Muscle of leg (tissue), 3 donors: ENCODE measurements at regions not wholly inside any gene's neighbourhood (a gene's known extent, or its start where the extent isn't known, plus 50 kb on each side); places are given as distances from the start of the nearest gene placed in this dataset.

ENCODE experiments used
- DNase-seq: peaks from one replicate; pipeline ENCODE4 v3.0.0; 2013
- H3K27ac ChIP-seq: one replicate; pipeline ENCODE4 v1.5.1; 2013; ENCODE audit warnings: mild to moderate bottlenecking, low read length, control low read depth
- H3K27me3 ChIP-seq: one replicate; pipeline ENCODE4 v1.6.1; 2013; ENCODE audit warnings: low read length; ENCODE audit not compliant: control insufficient read depth, insufficient read depth
- H3K36me3 ChIP-seq: one replicate; pipeline ENCODE4 v1.6.1; 2013; ENCODE audit warnings: low read length; ENCODE audit not compliant: control insufficient read depth, insufficient read depth
- H3K4me1 ChIP-seq: one replicate; pipeline ENCODE4 v1.6.1; 2013; ENCODE audit warnings: low read length; ENCODE audit not compliant: control insufficient read depth, insufficient read depth
- H3K4me3 ChIP-seq: one replicate; pipeline ENCODE4 v1.5.1; 2013; ENCODE audit warnings: low read length, control low read depth
- H3K9me3 ChIP-seq: replicated peaks from 2 replicates; pipeline ENCODE4 v1.6.1; 2013; ENCODE audit warnings: low read depth, low read length; ENCODE audit not compliant: control insufficient read depth
- WGBS: methylation state at CpG from one replicate; pipeline ENCODE4 v1.1.5; 2013; ENCODE audit warnings: missing lambda C conversion rate; ENCODE audit not compliant: insufficient coverage; 5-methylcytosine and 5-hydroxymethylcytosine counted together

GRCh38 chr15:31830591-31830990, 199.7 kb upstream of the CHRNA7 start:
- Histone ChIP-seq H3K4me1 (no peaks in the 10 kb centered on the region), H3K4me3 (no peak overlapping the region), H3K9me3 (no peaks in the 10 kb centered on the region), H3K36me3 (no peaks in the 10 kb centered on the region), H3K27me3 (no peaks in the 10 kb centered on the region), H3K27ac (no peak overlapping the region)
- DNase-seq, result no peak
- no CpG with 5 or more reads among the region's 1 CpG for WGBS

GRCh38 chr15:31831596-31831995, 198.7 kb upstream of the CHRNA7 start:
- no peak overlapping the region for H3K27ac ChIP-seq
- WGBS, result 83% methylated on average over 7 of the region's 10 CpGs

GRCh38 chr15:31834654-31835053, 195.7 kb upstream of the CHRNA7 start:
- Histone ChIP-seq H3K9me3 (no peaks in the 10 kb centered on the region), H3K4me3 (no peak overlapping the region), H3K4me1 (no peaks in the 10 kb centered on the region), H3K27ac (no peak overlapping the region), H3K27me3 (no peaks in the 10 kb centered on the region), H3K36me3 (no peaks in the 10 kb centered on the region)
- no peak for DNase-seq
- 80% methylated on average over 1 of the region's 3 CpGs for WGBS

More at GRCh38 chr15:31831596-31831995, 198.7 kb upstream of the CHRNA7 start:
- Histone ChIP-seq H3K27me3 (no peaks in the 10 kb centered on the region), H3K9me3 (no peaks in the 10 kb centered on the region), H3K4me1 (no peaks in the 10 kb centered on the region), H3K4me3 (no peak overlapping the region), H3K36me3 (no peaks in the 10 kb centered on the region)
- no peak for DNase-seq

- DNase-seq, result no peak
- Histone ChIP-seq H3K27me3 (no peaks in the 10 kb centered on the region), H3K4me1 (no peaks in the 10 kb centered on the region), H3K36me3 (no peaks in the 10 kb centered on the region), H3K9me3 (no peaks in the 10 kb centered on the region), H3K4me3 (no peak overlapping the region), H3K27ac (no peak overlapping the region)
- WGBS, result no CpG with 5 or more reads among the region's 3 CpGs
These were observed 190.9 kb upstream of the CHRNA7 start for GRCh38 chr15:31839388-31839787.

- no peaks in the 10 kb centered on the region for H3K27me3 ChIP-seq
- H3K4me3 ChIP-seq, result no peak overlapping the region
- H3K4me1 ChIP-seq, result no peaks in the 10 kb centered on the region
- H3K27ac ChIP-seq, result no peak overlapping the region
- no peaks in the 10 kb centered on the region for H3K36me3 ChIP-seq
- WGBS, result 76% methylated on average over 7 of the region's 9 CpGs
- no peak for DNase-seq
- H3K9me3 ChIP-seq, result no peaks in the 10 kb centered on the region
These were observed 189.4 kb upstream of the CHRNA7 start for GRCh38 chr15:31840849-31841476.

GRCh38 chr15:31842532-31843195, 187.7 kb upstream of the CHRNA7 start:
- DNase-seq, result no peak
- WGBS, result 25% methylated on average over 2 of the region's 6 CpGs
- Histone ChIP-seq H3K4me1 (no peaks in the 10 kb centered on the region), H3K27ac (no peak overlapping the region), H3K36me3 (no peaks in the 10 kb centered on the region), H3K27me3 (no peaks in the 10 kb centered on the region), H3K9me3 (no peaks in the 10 kb centered on the region), H3K4me3 (no peak overlapping the region)

- WGBS, result 37% methylated on average over 3 of the region's 5 CpGs
- H3K27ac ChIP-seq, result no peak overlapping the region
- no peaks in the 10 kb centered on the region for H3K27me3 ChIP-seq
- no peak for DNase-seq
- no peaks in the 10 kb centered on the region for H3K4me1 ChIP-seq
- H3K9me3 ChIP-seq, result no peaks in the 10 kb centered on the region
- H3K36me3 ChIP-seq, result no peaks in the 10 kb centered on the region
- no peak overlapping the region for H3K4me3 ChIP-seq
These were observed 186.8 kb upstream of the CHRNA7 start for GRCh38 chr15:31843426-31844055.

GRCh38 chr15:31845791-31846190, 184.5 kb upstream of the CHRNA7 start:
- no peaks in the 10 kb centered on the region for H3K9me3 ChIP-seq
- no peaks in the 10 kb centered on the region for H3K4me1 ChIP-seq
- no peaks in the 10 kb centered on the region for H3K36me3 ChIP-seq
- no peak overlapping the region for H3K27ac ChIP-seq
- WGBS, result 81% methylated on average over 5 of the region's 5 CpGs
- H3K27me3 ChIP-seq, result no peaks in the 10 kb centered on the region
- no peak overlapping the region for H3K4me3 ChIP-seq
- DNase-seq, result no peak

GRCh38 chr15:31847961-31848360, 182.4 kb upstream of the CHRNA7 start:
- WGBS, result 80% methylated on average over 4 of the region's 5 CpGs
- Histone ChIP-seq H3K4me1 (no peaks in the 10 kb centered on the region), H3K4me3 (no peak overlapping the region), H3K27me3 (no peaks in the 10 kb centered on the region), H3K36me3 (no peaks in the 10 kb centered on the region), H3K27ac (no peak overlapping the region), H3K9me3 (no peaks in the 10 kb centered on the region)
- DNase-seq, result no peak

- H3K4me1 ChIP-seq, result no peaks in the 10 kb centered on the region
- no peaks in the 10 kb centered on the region for H3K27me3 ChIP-seq
- H3K4me3 ChIP-seq, result no peak overlapping the region
- H3K36me3 ChIP-seq, result no peaks in the 10 kb centered on the region
- WGBS, result 60% methylated on average over 1 of the region's 1 CpG
- no peak overlapping the region for H3K27ac ChIP-seq
- no peaks in the 10 kb centered on the region for H3K9me3 ChIP-seq
- no peak for DNase-seq
These were observed 181.7 kb upstream of the CHRNA7 start for GRCh38 chr15:31848621-31849020.
